NCI-H1105 treated with DMSO at 0.1 percent for 48 hours (cell line): ENCODE measurements at regions not wholly inside any gene's neighbourhood (a gene's known extent, or its start where the extent isn't known, plus 50 kb on each side); places are given as distances from the start of the nearest gene placed in this dataset.
"Not testable (repeated sequence)": the region's sequence is repeated elsewhere in the genome, so short reads cannot be mapped to it uniquely, and the experiment has no call there.

ENCODE experiments used
- DNase-seq: peaks from one replicate; lab custom pipeline; 2025; lab: John Stamatoyannopoulos, UW

GRCh38 chr2:14828223-14828622 lies 195.7 kb downstream of the LRATD1 start:
- DNase-seq = no peak

DNA sequence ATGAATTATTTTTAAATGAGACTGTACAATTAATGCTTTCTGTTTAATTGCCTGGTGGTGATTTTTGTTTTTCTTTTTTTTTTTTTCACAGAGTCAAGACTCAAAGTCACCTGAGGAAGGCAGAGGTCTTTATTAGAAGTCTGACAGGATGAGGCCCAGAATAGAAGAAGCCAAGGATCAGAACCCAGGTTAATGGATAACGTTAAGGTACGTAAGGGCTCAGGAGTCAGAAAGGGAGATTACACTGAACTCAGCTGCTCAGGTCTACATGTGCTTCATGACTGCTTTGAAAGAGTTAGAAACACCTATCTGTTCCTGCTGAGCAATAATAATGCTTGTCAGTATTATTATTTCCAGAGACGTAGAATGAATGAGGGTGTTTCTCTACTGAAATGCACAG lies 196.5 kb downstream of the LRATD1 start:
- DNase-seq = no peak

DNA sequence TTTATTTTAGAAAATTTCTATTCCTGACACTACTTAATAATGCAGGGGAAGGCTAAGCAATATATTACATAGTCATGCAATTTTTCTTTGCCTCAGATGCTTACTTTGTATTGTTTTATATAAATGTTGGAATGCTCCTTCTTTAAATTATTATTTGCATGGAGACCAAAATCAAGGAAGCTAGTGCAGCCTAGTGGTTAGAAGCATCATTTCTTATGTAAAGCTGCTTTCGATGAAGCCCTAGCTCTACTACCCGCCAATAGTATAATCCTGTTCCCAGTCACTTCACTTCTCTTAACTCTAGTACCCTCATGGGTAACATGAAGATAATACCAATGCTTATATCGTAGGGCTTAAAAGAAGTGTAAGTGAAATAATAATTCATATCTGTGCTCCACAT lies 198.9 kb downstream of the LRATD1 start:
- no peak for DNase-seq

GRCh38 chr2:14843507-14844204 lies 211.1 kb downstream of the LRATD1 start:
- DNase-seq = no peak

GRCh38 chr2:14855751-14856150 lies 223.2 kb downstream of the LRATD1 start:
- DNase-seq = no peak

GRCh38 chr2:14861181-14861580 lies 228.7 kb downstream of the LRATD1 start:
- DNase-seq = no peak

DNA sequence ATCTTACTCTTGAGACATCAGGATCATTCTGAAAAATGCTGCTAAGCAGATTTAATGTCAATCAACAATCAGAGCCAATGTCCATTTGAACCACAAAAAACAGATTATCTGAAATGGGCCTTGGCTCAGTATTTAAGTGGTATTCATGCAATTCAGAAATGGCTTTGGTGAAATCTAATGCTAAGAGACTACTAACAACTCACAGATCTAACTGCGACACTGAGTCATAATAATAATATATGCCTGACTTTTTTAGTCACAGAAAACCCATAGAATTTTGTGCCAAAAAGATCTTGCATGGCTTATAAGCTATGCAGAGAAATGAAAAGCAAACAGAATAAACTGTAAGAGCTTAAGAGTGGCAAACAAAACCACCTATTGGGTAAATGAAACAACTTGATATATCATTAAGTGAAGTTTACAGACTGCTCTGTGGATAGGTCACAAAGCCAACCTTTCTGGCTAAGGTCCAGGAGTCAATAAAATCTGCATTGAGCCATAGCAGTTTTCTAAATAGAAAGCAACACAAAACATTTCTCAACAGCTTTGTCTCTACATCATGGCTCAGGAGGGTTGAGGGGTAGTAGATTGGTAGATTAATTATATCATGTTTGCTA lies 234.3 kb downstream of the LRATD1 start:
- DNase-seq = peak; percentile 89

DNA sequence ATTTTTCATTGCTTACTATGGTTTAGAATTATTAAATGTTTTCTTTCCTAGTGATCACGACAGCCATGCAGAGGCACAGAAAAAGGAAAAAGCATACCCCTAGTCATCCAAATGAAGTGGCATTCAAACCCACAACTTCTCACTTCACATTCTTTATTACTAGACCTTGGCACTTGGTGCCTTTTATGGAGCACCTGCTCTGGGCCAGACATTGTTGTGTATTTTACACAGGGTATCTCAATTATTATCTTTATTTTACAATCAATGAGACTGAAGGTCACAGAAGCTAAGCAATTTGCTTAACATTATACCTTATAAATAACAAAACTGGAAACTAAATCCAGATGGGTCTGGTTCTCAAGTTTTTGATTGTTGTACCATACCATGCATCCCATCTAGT lies 235.3 kb downstream of the LRATD1 start:
- peak; percentile 0 for DNase-seq

GRCh38 chr2:14872779-14873325 lies 240.3 kb downstream of the LRATD1 start:
- no peak for DNase-seq

DNA sequence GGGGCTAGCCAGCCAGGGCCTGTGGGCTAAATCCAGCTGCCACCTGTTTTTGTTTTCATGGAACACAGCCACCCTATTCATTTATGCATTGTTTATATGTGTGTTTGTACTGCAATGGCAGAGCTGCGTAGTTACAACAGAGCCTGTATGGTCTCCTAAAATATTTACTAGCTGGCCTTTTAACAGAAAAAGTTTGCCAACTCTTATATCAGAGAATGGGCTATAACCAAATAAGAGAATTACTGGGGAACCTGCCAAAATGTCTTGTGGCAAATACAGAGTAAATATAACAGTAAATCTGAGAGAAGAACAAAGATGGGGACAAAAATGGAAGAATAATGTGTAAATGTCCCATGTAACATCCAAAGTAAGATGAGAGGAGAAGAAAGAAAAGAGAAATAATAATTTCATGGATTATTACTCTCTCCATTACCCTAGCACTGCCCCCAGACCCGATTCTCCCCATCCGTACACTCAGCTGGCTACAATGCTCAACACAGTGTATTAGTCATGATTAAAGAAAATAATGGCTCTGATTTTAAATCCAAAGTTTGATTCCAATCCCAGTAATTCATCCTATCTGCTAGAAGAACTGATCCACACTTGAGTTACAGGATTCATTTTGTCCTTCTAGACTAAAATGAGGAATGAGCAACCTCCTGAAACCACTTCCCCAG lies 249.3 kb downstream of the LRATD1 start:
- no peak for DNase-seq

GRCh38 chr2:14884651-14885050 lies 252.1 kb downstream of the LRATD1 start:
- DNase-seq = no peak

DNA sequence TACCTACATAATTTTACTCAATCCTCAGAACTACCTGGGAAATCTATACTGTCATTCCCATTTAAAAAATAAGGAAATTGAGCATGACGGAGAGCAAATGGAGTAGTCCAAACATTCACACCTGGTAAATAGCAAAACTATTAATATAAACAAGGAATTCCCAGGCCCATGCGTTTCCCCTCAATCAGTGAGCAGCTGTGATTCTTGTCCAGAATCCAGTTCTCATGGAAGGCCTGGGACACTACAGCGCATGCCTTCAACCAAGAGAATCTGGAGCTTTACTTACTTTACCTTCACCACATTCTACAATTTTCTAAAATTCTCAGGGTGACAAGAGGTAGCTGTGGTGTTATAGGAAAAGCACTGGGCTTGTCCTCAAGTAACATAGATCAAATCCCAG lies 259.0 kb downstream of the LRATD1 start:
- no peak for DNase-seq

DNA sequence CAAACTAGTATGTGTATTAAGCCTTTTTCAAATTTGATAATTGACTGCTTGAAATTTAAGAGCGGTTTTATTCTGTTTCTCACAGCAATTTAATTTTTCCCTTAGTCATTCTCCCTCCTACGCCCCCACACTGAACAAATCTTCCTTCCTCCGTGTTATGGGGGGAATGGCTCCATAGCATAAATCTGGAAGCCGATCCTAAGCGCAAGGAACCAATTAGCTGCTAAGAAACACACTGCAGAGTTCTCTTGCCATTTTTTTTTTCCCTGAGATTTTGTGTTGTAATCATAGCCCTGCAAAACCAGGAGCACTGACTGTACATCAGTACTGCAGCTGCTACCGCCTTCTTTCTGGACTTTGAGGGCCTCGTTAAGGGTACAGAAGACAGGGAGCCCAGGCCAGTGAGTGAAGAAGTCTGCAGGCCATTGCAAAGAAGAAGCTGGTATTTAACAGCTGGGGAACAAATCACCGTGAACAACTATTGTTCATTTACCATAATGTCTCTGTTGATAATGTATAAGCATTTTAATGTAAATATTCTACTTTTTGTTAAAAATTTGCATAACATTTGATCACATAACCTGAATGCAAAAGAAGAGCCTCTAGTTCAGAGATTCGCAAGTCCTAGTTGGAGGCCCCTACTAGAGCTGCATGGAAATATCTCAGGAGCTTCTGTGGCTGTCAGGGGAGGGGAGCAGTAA lies 264.0 kb downstream of the LRATD1 start:
- DNase-seq = no peak

- DNase-seq = no peak
Measured at GRCh38 chr2:14899621-14900414, 267.3 kb downstream of the LRATD1 start.

DNA sequence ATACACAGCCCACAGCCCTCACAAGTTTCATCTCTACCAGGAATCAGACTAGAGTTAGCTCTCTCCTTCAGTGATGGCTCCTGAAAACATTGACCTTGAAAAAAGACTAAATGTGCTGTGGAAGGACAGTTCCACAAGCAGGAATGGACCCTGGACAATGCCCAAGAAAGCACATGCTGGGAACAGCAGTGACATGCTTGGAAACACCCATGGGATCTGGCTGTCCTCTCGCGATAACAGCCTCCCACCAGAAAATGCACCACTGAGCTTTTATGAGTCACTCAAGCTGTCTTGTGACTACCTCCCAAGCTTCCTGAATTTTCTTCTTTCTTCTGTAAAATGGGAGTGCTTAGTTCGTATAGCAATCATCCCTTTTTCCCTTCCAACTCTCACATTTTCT lies 269.2 kb downstream of the LRATD1 start:
- DNase-seq = no peak

- no peak for DNase-seq
Measured at GRCh38 chr2:14902953-14903352, 270.4 kb downstream of the LRATD1 start.

- DNase-seq = peak; percentile 13
Measured at GRCh38 chr2:14903709-14904374, 271.3 kb downstream of the LRATD1 start.

DNA sequence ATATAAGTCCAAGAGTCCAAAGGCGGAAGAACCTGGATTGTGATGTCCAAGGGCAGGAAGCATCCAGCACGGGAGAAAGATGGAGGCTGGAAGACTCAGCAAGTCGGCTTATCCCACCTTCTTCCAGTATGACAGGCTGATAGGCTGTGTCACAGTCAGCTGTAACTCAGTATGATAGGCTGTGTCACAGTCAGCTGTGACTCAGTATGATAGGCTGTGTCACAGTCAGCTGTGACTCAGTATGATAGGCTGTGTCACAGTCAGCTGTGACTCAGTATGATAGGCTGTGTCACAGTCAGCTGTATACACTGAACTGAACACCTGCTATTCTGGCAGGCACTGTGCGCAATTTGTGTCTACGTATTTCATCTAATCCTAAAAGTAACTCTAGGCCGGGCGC lies 271.9 kb downstream of the LRATD1 start:
- not testable (repeated sequence) for DNase-seq

DNA sequence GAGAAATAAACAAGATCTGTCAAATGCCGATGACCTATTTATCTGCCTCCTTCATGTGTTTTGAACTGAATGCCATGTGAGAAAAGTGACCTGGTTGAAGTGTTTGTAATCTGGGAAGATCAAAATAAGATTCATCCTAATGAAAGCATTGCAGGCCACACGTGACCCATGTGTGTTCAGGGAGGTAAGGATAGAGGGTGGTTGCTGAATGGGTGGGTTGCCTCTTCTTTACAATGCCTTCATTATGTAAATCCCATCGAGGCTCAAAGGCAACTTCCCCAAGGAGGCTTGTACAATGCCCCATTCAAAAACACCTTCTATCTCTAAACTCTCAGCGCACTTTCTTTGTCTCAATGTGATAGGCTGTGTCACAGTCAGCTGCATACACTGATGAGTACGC lies 273.1 kb downstream of the LRATD1 start:
- no peak for DNase-seq

GRCh38 chr2:14907014-14907612 lies 274.6 kb downstream of the LRATD1 start:
- DNase-seq = no peak

DNA sequence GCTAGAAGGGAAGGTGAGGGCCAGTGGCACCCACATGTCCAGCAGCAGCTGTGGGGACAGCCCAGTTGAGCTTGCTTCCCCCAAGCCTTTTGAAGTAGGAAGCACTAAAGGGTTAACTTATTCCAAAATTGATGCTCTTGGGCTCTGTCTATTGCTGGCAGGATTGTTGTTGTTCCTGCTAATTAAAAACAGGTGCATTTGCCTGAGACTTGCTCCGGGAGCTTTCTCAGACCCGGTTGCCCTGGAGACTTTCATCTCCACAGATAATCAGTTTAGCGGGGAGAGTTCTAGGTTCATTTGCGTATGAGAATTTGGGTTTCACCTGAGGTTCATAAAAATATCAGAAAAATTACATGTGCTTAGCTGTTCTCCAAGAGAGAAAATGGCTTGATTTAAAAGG lies 277.3 kb downstream of the LRATD1 start:
- peak; percentile 58 for DNase-seq
